ENCODE measurements at regions not wholly inside any gene's neighbourhood (a gene's known extent, or its start where the extent isn't known, plus 50 kb on each side); places are given as distances from the start of the nearest gene placed in this dataset.
A peak's percentile ranks its signal among the peaks of the same experiment; 100 is the strongest.

DNA sequence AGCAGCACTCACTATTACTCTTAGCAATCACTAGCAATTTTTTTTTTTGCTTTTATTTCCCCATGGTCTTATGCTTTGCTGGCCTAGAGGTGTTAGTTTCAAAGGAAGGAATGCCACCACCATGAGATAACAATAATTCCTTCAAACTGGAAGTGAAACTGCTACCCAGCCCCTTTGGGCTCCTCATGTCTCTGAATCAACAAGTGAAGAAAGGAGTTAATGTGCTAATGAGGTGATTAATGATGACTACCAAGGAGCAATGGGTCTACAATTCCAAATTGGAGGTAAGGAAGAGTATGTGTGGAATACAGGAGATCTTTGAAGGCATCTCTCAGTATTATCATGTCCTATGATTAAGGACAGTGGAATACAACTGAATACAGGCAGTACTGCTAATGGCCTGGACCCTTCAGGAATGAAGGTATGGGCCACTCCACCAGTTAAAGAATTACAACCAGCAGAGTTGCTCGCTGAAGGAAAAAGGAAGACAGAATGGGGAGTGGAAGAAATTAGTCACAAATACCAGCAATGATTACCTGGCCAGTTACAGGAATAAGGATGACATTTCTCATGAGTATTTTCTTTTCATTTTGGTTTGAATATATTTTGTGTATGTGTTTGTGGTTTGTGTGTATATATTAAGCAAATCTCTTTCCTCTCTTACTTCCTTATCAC lies 652.9 kb downstream of the ADGRL2 start:
- no peak for DNase-seq

- DNase-seq: no peak
Measured at GRCh38 chr1:82452096-82452495, 651.4 kb downstream of the ADGRL2 start.

GRCh38 chr1:82451191-82451590 lies 650.5 kb downstream of the ADGRL2 start:
- no peak for DNase-seq

GRCh38 chr1:82449506-82450057 lies 648.8 kb downstream of the ADGRL2 start:
- DNase-seq: no peak

DNA sequence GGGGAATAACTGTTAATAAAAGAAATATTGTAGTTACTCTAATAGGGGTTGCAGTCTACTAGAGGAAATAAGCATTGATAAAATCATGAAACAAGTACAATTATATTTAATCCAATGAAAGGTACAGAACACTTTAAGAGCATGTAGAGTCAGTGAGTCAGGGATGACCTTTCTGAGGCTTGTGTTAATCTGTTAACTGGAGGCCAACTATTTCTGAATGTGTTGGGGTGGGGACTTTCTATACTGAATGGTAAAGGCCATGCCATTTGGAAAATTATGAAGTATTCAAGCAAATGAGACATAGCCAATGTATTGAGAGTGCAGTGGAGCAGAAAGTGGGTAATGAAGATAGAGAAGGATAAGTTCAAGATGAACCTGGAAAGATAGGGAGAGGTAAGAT lies 646.2 kb downstream of the ADGRL2 start:
- no peak for DNase-seq

DNA sequence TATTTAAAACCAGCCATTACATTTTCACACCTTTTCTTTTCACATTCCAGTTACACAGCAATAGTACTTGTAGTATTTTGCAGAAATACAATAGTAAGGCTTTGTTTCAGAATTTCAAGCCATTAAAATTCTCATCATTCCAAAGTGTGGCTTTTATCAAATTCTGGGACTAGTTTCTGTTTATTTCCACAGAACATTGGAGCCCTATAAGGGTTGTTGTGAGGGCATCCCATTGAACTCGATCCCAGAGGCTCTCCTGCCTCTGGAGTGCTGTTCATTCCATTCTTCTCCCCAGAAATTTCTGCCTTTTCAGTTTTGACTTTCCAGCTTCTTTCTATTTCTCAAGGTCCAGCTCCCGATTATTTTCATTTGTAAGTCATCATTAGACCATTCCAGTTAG lies 645.5 kb downstream of the ADGRL2 start:
- DNase-seq: no peak

DNA sequence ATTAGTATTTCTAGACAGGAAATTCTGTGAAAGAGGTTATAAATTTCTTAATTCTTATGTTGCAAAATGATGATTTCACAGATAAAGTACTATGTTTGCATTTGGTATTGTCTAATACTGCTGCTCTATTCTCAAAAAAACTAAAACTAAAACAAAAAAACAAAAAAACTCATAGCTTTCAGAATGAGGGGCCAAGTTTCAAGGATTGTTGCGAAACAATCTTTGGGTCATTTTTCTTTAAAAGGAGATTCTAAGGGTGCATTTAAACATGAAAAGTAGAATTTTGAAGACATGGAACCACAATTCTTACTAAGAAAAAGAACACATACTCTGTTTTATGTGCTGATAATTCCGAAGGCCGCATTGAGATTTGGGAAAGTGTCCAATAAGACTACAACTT lies 645.1 kb downstream of the ADGRL2 start:
- no peak for DNase-seq

GRCh38 chr1:82445132-82445531 lies 644.4 kb downstream of the ADGRL2 start:
- DNase-seq: no peak

GRCh38 chr1:82441402-82441801 lies 640.7 kb downstream of the ADGRL2 start:
- no peak for DNase-seq

DNA sequence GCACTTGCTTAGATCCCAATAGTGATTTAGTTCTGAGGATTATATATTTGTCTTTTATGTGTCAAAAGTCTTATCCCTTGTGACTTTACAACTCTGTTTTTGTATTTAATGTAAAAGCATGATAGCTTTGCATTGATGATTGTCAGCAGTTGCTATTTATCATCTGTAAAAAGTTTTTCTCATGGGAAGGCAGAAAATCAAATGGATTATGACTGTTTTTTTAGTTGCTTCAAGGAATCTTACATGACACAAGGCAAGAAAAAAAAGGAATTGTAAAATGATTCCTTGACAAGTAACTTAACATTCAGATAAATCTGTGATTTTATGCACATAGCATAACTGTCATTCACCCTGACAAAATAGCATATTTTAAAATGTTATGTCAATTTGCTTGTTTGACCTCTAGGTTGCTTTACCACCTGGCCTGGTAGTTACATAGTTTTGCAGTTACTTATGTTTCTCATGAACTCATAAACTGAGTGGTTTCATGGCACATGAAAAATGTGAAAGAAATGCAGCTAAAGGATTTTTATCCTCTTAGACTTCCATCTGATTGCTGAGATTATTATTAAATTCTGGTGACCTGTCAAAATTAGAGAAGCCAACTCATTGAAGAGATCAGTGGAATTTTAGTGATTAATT lies 622.6 kb downstream of the ADGRL2 start:
- no peak for DNase-seq

DNA sequence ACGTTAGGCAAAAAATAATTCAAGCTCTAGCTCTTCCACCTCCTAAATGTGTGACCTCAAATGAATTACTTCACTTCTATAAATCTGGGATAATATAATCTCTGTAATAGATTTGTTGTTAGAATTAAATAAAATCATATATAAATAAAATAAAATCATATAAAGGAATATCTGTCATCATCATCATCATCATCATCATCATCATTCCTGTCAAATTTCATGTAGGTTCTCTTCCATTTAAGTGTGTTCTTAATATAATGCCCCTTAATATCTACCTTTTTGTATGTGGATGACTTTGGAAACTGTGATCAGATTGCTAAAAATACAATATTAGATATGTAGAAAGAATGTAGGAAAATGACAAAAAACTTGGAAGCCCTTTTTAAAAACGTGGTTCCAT lies 621.0 kb downstream of the ADGRL2 start:
- no peak for DNase-seq

DNA sequence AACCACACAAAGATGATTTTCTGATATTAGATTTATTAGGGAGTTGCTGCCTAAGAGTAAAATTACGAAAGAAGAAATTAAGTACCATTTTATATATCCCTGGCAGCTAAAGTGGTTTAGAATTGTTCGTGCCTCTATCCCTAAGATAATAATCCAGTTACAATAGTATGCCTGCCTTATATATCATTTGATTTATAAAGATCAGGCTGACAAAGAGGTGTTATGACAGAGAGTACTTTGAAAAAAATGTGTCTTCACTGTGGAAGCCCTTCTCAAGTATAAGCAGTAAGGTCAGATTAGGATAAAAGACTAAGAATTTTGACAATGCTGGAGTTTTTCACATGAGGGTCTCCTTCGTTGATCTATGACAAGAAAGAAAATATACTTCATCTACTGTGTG lies 619.9 kb downstream of the ADGRL2 start:
- DNase-seq: no peak

GRCh38 chr1:82411605-82412004 lies 610.9 kb downstream of the ADGRL2 start:
- no peak for DNase-seq

DNA sequence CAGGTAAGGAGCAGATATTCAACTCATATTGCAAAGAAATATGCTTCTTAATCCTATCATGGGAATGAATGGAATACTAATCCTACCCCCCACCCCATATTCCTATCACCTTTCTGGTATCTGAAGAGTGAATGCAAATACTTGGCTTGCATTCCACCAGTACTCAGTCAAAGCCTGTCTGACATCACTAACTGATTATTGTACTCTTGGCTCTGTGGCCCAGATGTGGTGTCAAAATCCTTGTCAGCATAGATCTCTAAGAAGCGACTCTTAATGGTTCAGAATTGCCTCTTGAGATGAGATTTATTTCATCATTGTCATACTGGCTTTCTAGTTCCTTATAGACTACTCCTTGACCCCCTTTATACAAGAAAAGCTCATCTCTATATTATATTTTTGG lies 604.6 kb downstream of the ADGRL2 start:
- no peak for DNase-seq

GRCh38 chr1:82401116-82401515 lies 600.4 kb downstream of the ADGRL2 start:
- no peak for DNase-seq

DNA sequence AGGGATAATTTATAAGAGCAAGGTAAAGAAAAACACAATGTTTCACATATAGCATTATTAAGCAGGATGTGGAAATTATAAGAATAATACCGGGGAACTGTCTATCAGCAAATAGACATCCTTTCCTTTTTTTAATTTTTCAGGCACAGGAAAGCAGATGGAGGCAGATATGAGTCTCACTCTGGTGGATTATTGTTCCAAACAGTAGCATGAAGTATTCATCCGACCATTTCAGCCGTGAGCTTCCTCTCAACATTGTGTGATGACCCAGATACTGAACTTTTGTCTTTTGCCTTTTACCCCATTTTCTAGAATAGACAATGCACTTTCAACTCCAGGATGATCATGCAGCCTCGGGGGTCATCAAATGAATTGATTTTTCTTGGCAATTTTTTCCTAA lies 599.8 kb downstream of the ADGRL2 start:
- DNase-seq: no peak

GRCh38 chr1:82399093-82399492 lies 598.4 kb downstream of the ADGRL2 start:
- no peak for DNase-seq

- no peak for DNase-seq
Measured at GRCh38 chr1:82398357-82398756, 597.6 kb downstream of the ADGRL2 start.

- no peak for DNase-seq
Measured at GRCh38 chr1:82395440-82395839, 594.7 kb downstream of the ADGRL2 start.

DNA sequence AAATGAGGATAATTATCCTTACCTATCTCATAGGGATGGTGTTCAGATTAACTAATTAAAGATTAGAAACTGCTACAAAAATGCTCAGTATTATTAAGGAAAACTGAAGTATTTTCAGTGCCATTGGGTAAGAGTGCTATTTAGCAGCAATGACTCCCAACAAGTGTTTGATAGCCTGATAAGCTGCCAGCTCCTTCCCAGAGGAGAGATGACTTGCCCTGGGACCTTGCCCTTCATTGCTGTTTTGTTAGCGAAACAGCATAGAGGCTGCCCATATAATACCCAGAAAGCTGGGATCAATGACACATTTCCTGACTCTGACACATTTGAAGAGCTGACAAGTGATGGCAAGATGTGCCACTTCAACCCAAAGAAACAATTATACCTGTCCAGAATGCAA lies 592.2 kb downstream of the ADGRL2 start:
- no peak for DNase-seq

- DNase-seq: no peak
Measured at GRCh38 chr1:82392513-82392912, 591.8 kb downstream of the ADGRL2 start.

DNA sequence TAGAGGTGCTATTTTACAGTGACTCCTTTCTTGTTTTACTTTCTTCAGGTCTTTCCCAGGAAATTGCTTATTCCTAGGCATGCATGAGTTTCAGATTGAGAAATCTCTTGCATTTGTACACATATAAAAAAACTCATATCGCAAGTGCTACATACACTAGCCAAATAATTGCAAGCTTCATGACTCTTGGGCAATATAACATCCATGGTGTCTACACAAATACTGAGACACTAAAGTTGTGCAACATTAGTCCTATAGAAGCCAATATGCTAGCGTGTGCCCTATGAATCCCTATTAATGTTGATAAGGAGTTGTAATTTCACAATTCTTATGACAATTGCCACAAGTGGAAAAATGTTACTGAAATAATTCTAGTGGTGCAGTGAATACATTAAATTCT lies 591.0 kb downstream of the ADGRL2 start:
- no peak for DNase-seq

DNA sequence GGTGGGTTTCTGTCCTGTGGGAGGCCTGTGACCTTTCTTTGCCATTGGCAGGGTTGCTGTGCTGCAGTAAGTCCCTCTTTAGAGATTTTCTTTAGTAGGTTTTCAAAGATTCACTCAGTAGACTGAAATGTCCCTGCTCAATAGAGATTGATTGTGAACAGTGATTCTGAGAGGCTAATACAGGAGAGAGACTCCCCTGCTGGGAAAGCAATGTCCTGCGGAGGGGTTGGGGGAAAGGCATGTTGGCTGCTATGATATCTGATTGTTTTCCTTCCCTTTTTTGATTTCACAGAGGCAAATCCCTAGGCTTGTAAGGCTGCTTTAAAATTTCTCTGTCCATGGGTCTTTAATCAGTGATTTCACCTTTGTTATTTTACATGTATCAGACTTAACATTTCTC lies 589.9 kb downstream of the ADGRL2 start:
- no peak for DNase-seq

- DNase-seq: peak; percentile 67
Measured at GRCh38 chr1:82388679-82389078, 587.9 kb downstream of the ADGRL2 start.

DNA sequence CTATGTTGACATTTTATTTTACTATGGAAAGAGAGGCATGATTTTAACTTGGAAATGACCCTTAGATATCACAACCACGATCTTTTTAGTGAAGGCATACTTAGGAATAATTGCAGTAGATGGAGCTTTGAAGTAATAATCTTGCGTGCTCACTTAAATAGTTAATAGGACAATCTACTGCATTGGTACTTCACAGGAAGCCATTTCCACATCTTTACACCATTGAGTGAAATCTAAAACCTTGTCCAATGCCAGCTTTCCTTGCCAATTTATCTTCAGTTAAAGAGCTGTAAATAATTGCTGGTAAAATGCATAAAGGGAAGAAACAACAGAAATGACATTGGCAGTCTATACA lies 586.3 kb downstream of the ADGRL2 start:
- no peak for DNase-seq

Data from COR-L47 (cell line).